ENCODE measurements at regions not wholly inside any gene's neighbourhood (a gene's known extent, or its start where the extent isn't known, plus 50 kb on each side); places are given as distances from the start of the nearest gene placed in this dataset.
A peak's percentile ranks its signal among the peaks of the same experiment; 100 is the strongest.

GRCh38 chr3:102230057-102230456, 204.8 kb upstream of the ZPLD1 start:
- DNase-seq (ENCODE audit: low read depth), result no peak

GRCh38 chr3:102233881-102234280, 200.9 kb upstream of the ZPLD1 start:
- peak; percentile 38 for DNase-seq (ENCODE audit: low read depth)

- peak; percentile 54 for DNase-seq (ENCODE audit: low read depth)
These were observed 199.1 kb upstream of the ZPLD1 start for GRCh38 chr3:102235679-102236078.

- DNase-seq (ENCODE audit: low read depth), result no peak
These were observed 197.6 kb upstream of the ZPLD1 start for GRCh38 chr3:102237181-102237580.

GRCh38 chr3:102237838-102238237, 197.0 kb upstream of the ZPLD1 start:
- no peak for DNase-seq (ENCODE audit: low read depth)

GRCh38 chr3:102238362-102238761, 196.5 kb upstream of the ZPLD1 start:
- peak; percentile 50 for DNase-seq (ENCODE audit: low read depth)

GRCh38 chr3:102240720-102241119, 194.1 kb upstream of the ZPLD1 start:
- no peak for DNase-seq (ENCODE audit: low read depth)

GRCh38 chr3:102248981-102249705, 185.7 kb upstream of the ZPLD1 start:
- peak; percentile 76 for DNase-seq (ENCODE audit: low read depth)

GRCh38 chr3:102255736-102256135, 179.1 kb upstream of the ZPLD1 start:
- peak; percentile 18 for DNase-seq (ENCODE audit: low read depth)

GRCh38 chr3:102258666-102259227, 176.1 kb upstream of the ZPLD1 start:
- DNase-seq (ENCODE audit: low read depth), result peak; percentile 17

GRCh38 chr3:102259663-102260062, 175.2 kb upstream of the ZPLD1 start:
- DNase-seq (ENCODE audit: low read depth), result no peak

- DNase-seq (ENCODE audit: low read depth), result peak; percentile 27
These were observed 169.1 kb upstream of the ZPLD1 start for GRCh38 chr3:102265720-102266119.

- DNase-seq (ENCODE audit: low read depth), result no peak
These were observed 165.4 kb upstream of the ZPLD1 start for GRCh38 chr3:102269406-102269805.

- DNase-seq (ENCODE audit: low read depth), result no peak
These were observed 144.6 kb upstream of the ZPLD1 start for GRCh38 chr3:102290241-102290640.

GRCh38 chr3:102295756-102296155, 139.1 kb upstream of the ZPLD1 start:
- DNase-seq (ENCODE audit: low read depth), result no peak

- DNase-seq (ENCODE audit: low read depth), result no peak
These were observed 137.7 kb upstream of the ZPLD1 start for GRCh38 chr3:102297072-102297658.

- peak; percentile 66 for DNase-seq (ENCODE audit: low read depth)
These were observed 135.5 kb upstream of the ZPLD1 start for GRCh38 chr3:102299125-102299877.

- DNase-seq (ENCODE audit: low read depth), result no peak
These were observed 133.5 kb upstream of the ZPLD1 start for GRCh38 chr3:102301155-102301880.

- DNase-seq (ENCODE audit: low read depth), result no peak
These were observed 132.8 kb upstream of the ZPLD1 start for GRCh38 chr3:102302020-102302419.

GRCh38 chr3:102304550-102304949, 130.3 kb upstream of the ZPLD1 start:
- DNase-seq (ENCODE audit: low read depth), result no peak

- DNase-seq (ENCODE audit: low read depth), result no peak
These were observed 127.4 kb upstream of the ZPLD1 start for GRCh38 chr3:102307442-102307841.

GRCh38 chr3:102329066-102329465, 105.7 kb upstream of the ZPLD1 start:
- peak; percentile 24 for DNase-seq (ENCODE audit: low read depth)

All from M059J (cell line).